ENCODE measurements at regions not wholly inside any gene's neighbourhood (a gene's known extent, or its start where the extent isn't known, plus 50 kb on each side); places are given as distances from the start of the nearest gene placed in this dataset.

- TF ChIP-seq SIN3A (IDR thresholded peaks at IDR 0.05; ENCODE audit: borderline replicate concordance, insufficient read depth, low read length) (no peak), REST (IDR thresholded peaks at IDR 0.05; ENCODE audit: insufficient read depth in 1 of 2, low read depth in 2 of 2, low read length in 2 of 2) (no peak), FOXP2 (optimal IDR thresholded peaks at IDR 0.05; ENCODE audit: borderline replicate concordance, extremely low read depth, extremely low read length, insufficient read depth) (no peak), POLR2AphosphoS5 (IDR thresholded peaks at IDR 0.05; ENCODE audit: low read depth, low read length) (no peak), TAF1 (IDR thresholded peaks at IDR 0.05; ENCODE audit: borderline replicate concordance, insufficient read depth, low read length) (no peak)
Observed at GRCh38 chr1:34671887-34672286, 83.0 kb upstream of the GJB5 start.

- no peak for TF ChIP-seq FOXP2 (optimal IDR thresholded peaks at IDR 0.05; ENCODE audit: borderline replicate concordance, extremely low read depth, extremely low read length, insufficient read depth)
- TF ChIP-seq SIN3A (IDR thresholded peaks at IDR 0.05; ENCODE audit: borderline replicate concordance, insufficient read depth, low read length): no peak
Observed at GRCh38 chr1:34681480-34682451, 73.1 kb upstream of the GJB5 start.

GRCh38 chr1:34682452-34683223, 72.2 kb upstream of the GJB5 start:
- TF ChIP-seq POLR2AphosphoS5 (IDR thresholded peaks at IDR 0.05; ENCODE audit: low read depth, low read length) (no peak), SIN3A (IDR thresholded peaks at IDR 0.05; ENCODE audit: borderline replicate concordance, insufficient read depth, low read length) (no peak), TAF1 (IDR thresholded peaks at IDR 0.05; ENCODE audit: borderline replicate concordance, insufficient read depth, low read length) (no peak), REST (IDR thresholded peaks at IDR 0.05; ENCODE audit: insufficient read depth in 1 of 2, low read depth in 2 of 2, low read length in 2 of 2) (no peak), FOXP2 (optimal IDR thresholded peaks at IDR 0.05; ENCODE audit: borderline replicate concordance, extremely low read depth, extremely low read length, insufficient read depth) (no peak)

GRCh38 chr1:34683616-34684015, 71.2 kb upstream of the GJB5 start:
- no peak for TF ChIP-seq FOXP2 (optimal IDR thresholded peaks at IDR 0.05; ENCODE audit: borderline replicate concordance, extremely low read depth, extremely low read length, insufficient read depth)
- TF ChIP-seq POLR2AphosphoS5 (IDR thresholded peaks at IDR 0.05; ENCODE audit: low read depth, low read length): no peak

GRCh38 chr1:34684266-34684665, 70.6 kb upstream of the GJB5 start:
- TF ChIP-seq POLR2AphosphoS5 (IDR thresholded peaks at IDR 0.05; ENCODE audit: low read depth, low read length): no peak
- no peak for TF ChIP-seq FOXP2 (optimal IDR thresholded peaks at IDR 0.05; ENCODE audit: borderline replicate concordance, extremely low read depth, extremely low read length, insufficient read depth)

GRCh38 chr1:34685225-34685624, 69.6 kb upstream of the GJB5 start:
- no peak for TF ChIP-seq SIN3A (IDR thresholded peaks at IDR 0.05; ENCODE audit: borderline replicate concordance, insufficient read depth, low read length)
- no peak for TF ChIP-seq TAF1 (IDR thresholded peaks at IDR 0.05; ENCODE audit: borderline replicate concordance, insufficient read depth, low read length)
- no peak for TF ChIP-seq FOXP2 (optimal IDR thresholded peaks at IDR 0.05; ENCODE audit: borderline replicate concordance, extremely low read depth, extremely low read length, insufficient read depth)
- no peak for TF ChIP-seq POLR2AphosphoS5 (IDR thresholded peaks at IDR 0.05; ENCODE audit: low read depth, low read length)
- TF ChIP-seq REST (IDR thresholded peaks at IDR 0.05; ENCODE audit: insufficient read depth in 1 of 2, low read depth in 2 of 2, low read length in 2 of 2): no peak

All from PFSK-1 (cell line).